Neural cell (in vitro differentiated cells): ENCODE measurements at regions not wholly inside any gene's neighbourhood (a gene's known extent, or its start where the extent isn't known, plus 50 kb on each side); places are given as distances from the start of the nearest gene placed in this dataset.

ENCODE experiments used
- CTCF ChIP-seq: fragments of 450-650 bp; IDR thresholded peaks from 2 replicates; pipeline ENCODE4 v1.5.1; 2014; ENCODE audit warnings: antibody characterized with exemption, mild to moderate bottlenecking, moderate library complexity; ENCODE audit not compliant: poor library complexity, severe bottlenecking
- POLR2AphosphoS5 ChIP-seq: IDR thresholded peaks from 2 replicates; pipeline ENCODE4 v1.6.1; 2012
- SMC3 ChIP-seq: fragments of 450-650 bp; conservative IDR thresholded peaks from 2 replicates; pipeline ENCODE4 v1.6.1; 2014; ENCODE audit warnings: antibody characterized with exemption, mild to moderate bottlenecking, moderate library complexity; ENCODE audit not compliant: poor library complexity

GRCh38 chr6:117110146-117110545, 155.2 kb upstream of the VGLL2 start:
- no peak for TF ChIP-seq SMC3
- TF ChIP-seq CTCF = no peak
- no peak for TF ChIP-seq POLR2AphosphoS5
